HG03139 (cell line): ENCODE measurements at regions not wholly inside any gene's neighbourhood (a gene's known extent, or its start where the extent isn't known, plus 50 kb on each side); places are given as distances from the start of the nearest gene placed in this dataset.

ENCODE experiments used
- ATAC-seq: cut with Tn5 transposase; IDR thresholded peaks from one replicate; pipeline ENCODE4 v1.9.1; 2021; ENCODE audit not compliant: unreplicated experiment

GRCh38 chr2:554444-554843 lies 122.8 kb downstream of the TMEM18 start:
- ATAC-seq, result no peak

- ATAC-seq, result no peak
Measured at GRCh38 chr2:552906-553305, 124.3 kb downstream of the TMEM18 start.

GRCh38 chr2:551621-552020 lies 125.6 kb downstream of the TMEM18 start:
- no peak for ATAC-seq

- ATAC-seq, result no peak
Measured at GRCh38 chr2:550860-551567, 126.2 kb downstream of the TMEM18 start.

GRCh38 chr2:545711-546650 lies 131.2 kb downstream of the TMEM18 start:
- no peak for ATAC-seq

GRCh38 chr2:545228-545627 lies 132.0 kb downstream of the TMEM18 start:
- no peak for ATAC-seq

GRCh38 chr2:538646-539045 lies 138.6 kb downstream of the TMEM18 start:
- ATAC-seq, result no peak

- no peak for ATAC-seq
Measured at GRCh38 chr2:535222-535621, 142.0 kb downstream of the TMEM18 start.

GRCh38 chr2:529852-530251 lies 147.4 kb downstream of the TMEM18 start:
- ATAC-seq, result no peak

- no peak for ATAC-seq
Measured at GRCh38 chr2:529424-529823, 147.8 kb downstream of the TMEM18 start.

- no peak for ATAC-seq
Measured at GRCh38 chr2:527581-527980, 149.6 kb downstream of the TMEM18 start.

GRCh38 chr2:526918-527317 lies 150.3 kb downstream of the TMEM18 start:
- no peak for ATAC-seq

- ATAC-seq, result no peak
Measured at GRCh38 chr2:525611-526010, 151.6 kb downstream of the TMEM18 start.

GRCh38 chr2:525021-525420 lies 152.2 kb downstream of the TMEM18 start:
- ATAC-seq, result no peak

GRCh38 chr2:524442-524841 lies 152.8 kb downstream of the TMEM18 start:
- no peak for ATAC-seq

- no peak for ATAC-seq
Measured at GRCh38 chr2:523698-524270, 153.4 kb downstream of the TMEM18 start.

GRCh38 chr2:522776-523175 lies 154.4 kb downstream of the TMEM18 start:
- no peak for ATAC-seq

- ATAC-seq, result no peak
Measured at GRCh38 chr2:521853-522530, 155.2 kb downstream of the TMEM18 start.

GRCh38 chr2:520663-521340 lies 156.4 kb downstream of the TMEM18 start:
- ATAC-seq, result no peak

- ATAC-seq, result no peak
Measured at GRCh38 chr2:516944-517343, 160.3 kb downstream of the TMEM18 start.

- no peak for ATAC-seq
Measured at GRCh38 chr2:516131-516530, 161.1 kb downstream of the TMEM18 start.
